ENCODE measurements at regions not wholly inside any gene's neighbourhood (a gene's known extent, or its start where the extent isn't known, plus 50 kb on each side); places are given as distances from the start of the nearest gene placed in this dataset.

- H3K4me3 ChIP-seq (ENCODE audit: low read depth, low read length), result no peak overlapping the region
- DNase-seq (ENCODE audit: low read depth), result no peak
- TF ChIP-seq, protein P1, sequence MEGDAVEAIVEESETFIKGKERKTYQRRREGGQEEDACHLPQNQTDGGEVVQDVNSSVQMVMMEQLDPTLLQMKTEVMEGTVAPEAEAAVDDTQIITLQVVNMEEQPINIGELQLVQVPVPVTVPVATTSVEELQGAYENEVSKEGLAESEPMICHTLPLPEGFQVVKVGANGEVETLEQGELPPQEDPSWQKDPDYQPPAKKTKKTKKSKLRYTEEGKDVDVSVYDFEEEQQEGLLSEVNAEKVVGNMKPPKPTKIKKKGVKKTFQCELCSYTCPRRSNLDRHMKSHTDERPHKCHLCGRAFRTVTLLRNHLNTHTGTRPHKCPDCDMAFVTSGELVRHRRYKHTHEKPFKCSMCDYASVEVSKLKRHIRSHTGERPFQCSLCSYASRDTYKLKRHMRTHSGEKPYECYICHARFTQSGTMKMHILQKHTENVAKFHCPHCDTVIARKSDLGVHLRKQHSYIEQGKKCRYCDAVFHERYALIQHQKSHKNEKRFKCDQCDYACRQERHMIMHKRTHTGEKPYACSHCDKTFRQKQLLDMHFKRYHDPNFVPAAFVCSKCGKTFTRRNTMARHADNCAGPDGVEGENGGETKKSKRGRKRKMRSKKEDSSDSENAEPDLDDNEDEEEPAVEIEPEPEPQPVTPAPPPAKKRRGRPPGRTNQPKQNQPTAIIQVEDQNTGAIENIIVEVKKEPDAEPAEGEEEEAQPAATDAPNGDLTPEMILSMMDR (IDR thresholded peaks at IDR 0.05; ENCODE audit: control insufficient read depth, extremely low read depth, insufficient read depth), result no peak
Observed at GRCh38 chr12:111143271-111143670, 222.9 kb upstream of the MYL2 start.

- TF ChIP-seq, protein P1 (IDR thresholded peaks at IDR 0.05; ENCODE audit: control insufficient read depth, extremely low read depth, insufficient read depth), result no peak
- no peak overlapping the region for H3K4me3 ChIP-seq (ENCODE audit: low read depth, low read length)
- no peak for DNase-seq (ENCODE audit: low read depth)
Observed at GRCh38 chr12:111141205-111141604, 220.8 kb upstream of the MYL2 start.

DNA sequence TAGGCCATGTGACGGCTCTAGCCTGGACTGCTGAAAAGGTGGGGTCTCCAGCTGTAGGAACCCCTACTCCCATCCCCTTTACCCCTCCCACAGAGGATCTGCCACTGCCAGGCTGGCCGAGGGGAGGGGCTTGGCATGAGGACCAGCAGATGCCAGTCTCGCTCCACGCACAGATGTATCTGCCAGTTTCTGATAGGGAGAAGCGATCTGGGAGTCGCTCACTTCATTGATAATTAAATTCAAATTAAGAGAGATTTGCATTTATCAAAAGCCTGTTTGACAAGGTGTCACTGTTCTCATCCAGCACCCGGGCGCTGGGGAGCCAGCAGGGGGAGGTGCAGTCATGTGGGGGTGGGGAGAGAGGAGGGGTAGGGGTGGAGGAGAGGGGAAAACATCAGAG lies 217.6 kb upstream of the MYL2 start:
- TF ChIP-seq, protein P1 (IDR thresholded peaks at IDR 0.05; ENCODE audit: control insufficient read depth, extremely low read depth, insufficient read depth), result 0 out of 2 replicates have a peak, but pooled peaks have one; percentile 9
- no peak overlapping the region for H3K4me3 ChIP-seq (ENCODE audit: low read depth, low read length)
- no peak for DNase-seq (ENCODE audit: low read depth)

- TF ChIP-seq, protein P1 (IDR thresholded peaks at IDR 0.05; ENCODE audit: control insufficient read depth, extremely low read depth, insufficient read depth), result no peak
- DNase-seq (ENCODE audit: low read depth), result no peak
- no peak overlapping the region for H3K4me3 ChIP-seq (ENCODE audit: low read depth, low read length)
Observed at GRCh38 chr12:111135293-111135832, 215.0 kb upstream of the MYL2 start.

DNA sequence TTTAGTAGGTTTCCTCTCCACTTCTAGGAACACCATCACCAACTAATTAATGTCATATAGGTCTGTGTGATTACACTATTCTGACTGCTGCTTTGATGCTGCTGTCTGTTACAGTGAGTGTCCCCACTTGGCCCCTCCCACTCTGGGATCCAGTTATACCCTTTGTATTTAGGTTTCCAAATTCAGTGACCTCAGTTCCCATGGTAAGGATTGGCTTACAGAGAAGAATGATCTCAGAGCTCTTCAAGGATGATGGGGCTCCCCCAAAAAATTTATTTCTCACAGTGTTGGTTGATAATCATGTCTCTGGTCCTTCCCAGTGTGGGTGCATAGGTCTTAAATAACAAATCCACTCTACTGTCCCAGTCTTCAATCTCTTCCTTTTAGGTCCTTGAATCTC lies 210.0 kb upstream of the MYL2 start:
- H3K4me3 ChIP-seq (ENCODE audit: low read depth, low read length), result no peak overlapping the region
- TF ChIP-seq, protein P1 (IDR thresholded peaks at IDR 0.05; ENCODE audit: control insufficient read depth, extremely low read depth, insufficient read depth), result no peak
- DNase-seq (ENCODE audit: low read depth), result no peak

- H3K4me3 ChIP-seq (ENCODE audit: low read depth, low read length), result no peak overlapping the region
- TF ChIP-seq, protein P1 (IDR thresholded peaks at IDR 0.05; ENCODE audit: control insufficient read depth, extremely low read depth, insufficient read depth), result no peak
- no peak for DNase-seq (ENCODE audit: low read depth)
Observed at GRCh38 chr12:111129149-111129767, 208.9 kb upstream of the MYL2 start.

DNA sequence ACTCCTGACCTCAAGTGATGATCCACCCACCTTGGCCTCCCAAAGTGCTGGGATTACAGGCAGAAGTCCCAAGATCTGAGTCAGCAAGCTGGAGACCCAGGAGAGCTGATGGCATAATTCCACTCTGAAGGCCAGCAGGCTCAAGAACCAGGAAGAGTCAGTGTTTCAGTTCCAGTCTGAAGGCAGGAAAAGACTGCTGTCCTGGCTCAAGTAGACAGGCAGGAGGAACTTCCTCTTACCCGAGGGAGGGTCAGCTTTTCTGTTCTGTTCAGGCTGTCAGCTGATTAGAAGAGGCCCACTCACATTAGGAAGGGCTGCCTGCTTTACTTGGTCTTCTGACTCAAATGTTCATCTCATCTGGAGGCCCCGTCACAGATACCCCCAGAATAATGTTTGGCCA lies 206.0 kb upstream of the MYL2 start:
- no peak for DNase-seq (ENCODE audit: low read depth)
- TF ChIP-seq, protein P1 (IDR thresholded peaks at IDR 0.05; ENCODE audit: control insufficient read depth, extremely low read depth, insufficient read depth), result no peak
- no peak overlapping the region for H3K4me3 ChIP-seq (ENCODE audit: low read depth, low read length)
